ENCODE measurements at regions not wholly inside any gene's neighbourhood (a gene's known extent, or its start where the extent isn't known, plus 50 kb on each side); places are given as distances from the start of the nearest gene placed in this dataset.

GRCh38 chr3:162150790-162151189, 654.2 kb downstream of the OTOL1 start:
- TF ChIP-seq CTCF (conservative IDR thresholded peaks at IDR 0.05; ENCODE audit: low read length) (no peak), EZH2phosphoT487 (IDR thresholded peaks at IDR 0.05; ENCODE audit: borderline replicate concordance) (no peak)

Data from Loucy (cell line).